ENCODE measurements at regions not wholly inside any gene's neighbourhood (a gene's known extent, or its start where the extent isn't known, plus 50 kb on each side); places are given as distances from the start of the nearest gene placed in this dataset.

GRCh38 chr2:107020392-107020791 is 134.4 kb upstream of the ST6GAL2 start:
- no peak for TF ChIP-seq CTCF (IDR thresholded peaks at IDR 0.05; ENCODE audit: unreplicated experiment)
- H3K4me3 Mint-ChIP-seq (ENCODE audit: unreplicated experiment), result no peak overlapping the region

GRCh38 chr2:107024269-107024668 is 138.3 kb upstream of the ST6GAL2 start:
- ChIA-PET POLR2A (no interaction called here), CTCF (no interaction called here)
- no TSS peak for BruUV-seq (replicated peaks)
- DNase-seq (ENCODE audit: unreplicated experiment), result no peak
- Mint-ChIP-seq H3K27ac (ENCODE audit: low read depth, unreplicated experiment) (no peak overlapping the region), H3K36me3 (ENCODE audit: insufficient read depth, unreplicated experiment) (no peaks in the 10 kb centered on the region), H3K4me1 (ENCODE audit: insufficient read depth, unreplicated experiment) (peaks cover 5% of the 10 kb centered on the region), H3K4me3 (ENCODE audit: unreplicated experiment) (no peak overlapping the region), H3K9me3 (ENCODE audit: unreplicated experiment) (peaks cover 10% of the 10 kb centered on the region), H3K27me3 (ENCODE audit: insufficient read depth, unreplicated experiment) (no peaks in the 10 kb centered on the region)
- no peak for TF ChIP-seq CTCF (IDR thresholded peaks at IDR 0.05; ENCODE audit: unreplicated experiment)
- intact Hi-C loops (cut with micrococcal nuclease), result no loop called here

More at GRCh38 chr2:107020392-107020791, 134.4 kb upstream of the ST6GAL2 start:
- H3K36me3 Mint-ChIP-seq (ENCODE audit: insufficient read depth, unreplicated experiment), result no peaks in the 10 kb centered on the region
- intact Hi-C loops (cut with micrococcal nuclease), result no loop called here
- BruUV-seq (replicated peaks), result no TSS peak
- ChIA-PET POLR2A (no interaction called here), CTCF (interaction anchor here (0.8 kb wide), 1 partner anchor 9 kb away, joined by 4 read pairs; no protein-coding TSS in a partner anchor)
- no peak overlapping the region for H3K27ac Mint-ChIP-seq (ENCODE audit: low read depth, unreplicated experiment)
- no peak for DNase-seq (ENCODE audit: unreplicated experiment)
- no peaks in the 10 kb centered on the region for H3K27me3 Mint-ChIP-seq (ENCODE audit: insufficient read depth, unreplicated experiment)
- peaks cover 10% of the 10 kb centered on the region for H3K9me3 Mint-ChIP-seq (ENCODE audit: unreplicated experiment)
- H3K4me1 Mint-ChIP-seq (ENCODE audit: insufficient read depth, unreplicated experiment), result no peaks in the 10 kb centered on the region

GRCh38 chr2:107025291-107025857 is 139.4 kb upstream of the ST6GAL2 start:
- Mint-ChIP-seq H3K27ac (ENCODE audit: low read depth, unreplicated experiment) (no peak overlapping the region), H3K27me3 (ENCODE audit: insufficient read depth, unreplicated experiment) (no peaks in the 10 kb centered on the region), H3K4me1 (ENCODE audit: insufficient read depth, unreplicated experiment) (peaks cover 5% of the 10 kb centered on the region), H3K9me3 (ENCODE audit: unreplicated experiment) (peaks cover 10% of the 10 kb centered on the region), H3K4me3 (ENCODE audit: unreplicated experiment) (no peak overlapping the region), H3K36me3 (ENCODE audit: insufficient read depth, unreplicated experiment) (no peaks in the 10 kb centered on the region)
- POLR2A ChIA-PET, result no interaction called here
- CTCF ChIA-PET, result interaction anchor here (0.5 to 0.7 kb wide), 2 partner anchors 14 to 156 kb away, joined by 3 read pairs; no protein-coding TSS in a partner anchor
- no peak for TF ChIP-seq CTCF (IDR thresholded peaks at IDR 0.05; ENCODE audit: unreplicated experiment)
- no TSS peak for BruUV-seq (replicated peaks)
- no peak for DNase-seq (ENCODE audit: unreplicated experiment)
- intact Hi-C loops (cut with micrococcal nuclease), result no loop called here

GRCh38 chr2:107025869-107026380 is 140.0 kb upstream of the ST6GAL2 start:
- H3K4me1 Mint-ChIP-seq (ENCODE audit: insufficient read depth, unreplicated experiment), result peaks cover 5% of the 10 kb centered on the region
- H3K36me3 Mint-ChIP-seq (ENCODE audit: insufficient read depth, unreplicated experiment), result no peaks in the 10 kb centered on the region
- no peak overlapping the region for H3K27ac Mint-ChIP-seq (ENCODE audit: low read depth, unreplicated experiment)
- no peak for TF ChIP-seq CTCF (IDR thresholded peaks at IDR 0.05; ENCODE audit: unreplicated experiment)
- ChIA-PET CTCF (no interaction called here), POLR2A (no interaction called here)
- intact Hi-C loops (cut with micrococcal nuclease), result no loop called here
- H3K9me3 Mint-ChIP-seq (ENCODE audit: unreplicated experiment), result peaks cover 10% of the 10 kb centered on the region
- DNase-seq (ENCODE audit: unreplicated experiment), result no peak
- no peak overlapping the region for H3K4me3 Mint-ChIP-seq (ENCODE audit: unreplicated experiment)
- no TSS peak for BruUV-seq (replicated peaks)
- H3K27me3 Mint-ChIP-seq (ENCODE audit: insufficient read depth, unreplicated experiment), result no peaks in the 10 kb centered on the region

Data from MCF 10A (cell line).